Suprapubic skin (tissue), 4 donors: ENCODE measurements at regions not wholly inside any gene's neighbourhood (a gene's known extent, or its start where the extent isn't known, plus 50 kb on each side); places are given as distances from the start of the nearest gene placed in this dataset.

ENCODE experiments used
- CTCF ChIP-seq, 2 donors: fragments of 200-600 bp in 1 of 2; fragments of 450-650 bp in 1 of 2; sonication (generic) in 1 of 2; IDR thresholded peaks; one replicate each; pipeline ENCODE4 v1.5.1; 2016 to 2019; ENCODE audit warnings: antibody characterized with exemption in 2 of 2, mild to moderate bottlenecking in 1 of 2, moderate library complexity in 1 of 2
- POLR2A ChIP-seq, 2 donors: fragments of 450-650 bp; IDR thresholded peaks; one replicate each; pipeline ENCODE4 v1.6.1; 2017; ENCODE audit warnings: antibody characterized with exemption in 2 of 2, mild to moderate bottlenecking in 2 of 2, moderate library complexity in 2 of 2
- POLR2AphosphoS5 ChIP-seq, 3 donors: sonication (generic); formaldehyde crosslinking; IDR thresholded peaks; one replicate each; pipeline ENCODE4 v1.6.1; 2017; ENCODE audit warnings: antibody characterized with exemption in 3 of 3

- TF ChIP-seq POLR2AphosphoS5 (IDR thresholded peaks at IDR 0.05) (no peak), CTCF (IDR thresholded peaks at IDR 0.05) (no peak), POLR2A (IDR thresholded peaks at IDR 0.05) (no peak)
Observed at GRCh38 chr7:125382401-125382800, 452.8 kb upstream of the POT1 start.
